ENCODE measurements at regions not wholly inside any gene's neighbourhood (a gene's known extent, or its start where the extent isn't known, plus 50 kb on each side); places are given as distances from the start of the nearest gene placed in this dataset.

GRCh38 chr7:85641331-85641730 is 454.5 kb upstream of the SEMA3D start:
- TF ChIP-seq, protein P1, sequence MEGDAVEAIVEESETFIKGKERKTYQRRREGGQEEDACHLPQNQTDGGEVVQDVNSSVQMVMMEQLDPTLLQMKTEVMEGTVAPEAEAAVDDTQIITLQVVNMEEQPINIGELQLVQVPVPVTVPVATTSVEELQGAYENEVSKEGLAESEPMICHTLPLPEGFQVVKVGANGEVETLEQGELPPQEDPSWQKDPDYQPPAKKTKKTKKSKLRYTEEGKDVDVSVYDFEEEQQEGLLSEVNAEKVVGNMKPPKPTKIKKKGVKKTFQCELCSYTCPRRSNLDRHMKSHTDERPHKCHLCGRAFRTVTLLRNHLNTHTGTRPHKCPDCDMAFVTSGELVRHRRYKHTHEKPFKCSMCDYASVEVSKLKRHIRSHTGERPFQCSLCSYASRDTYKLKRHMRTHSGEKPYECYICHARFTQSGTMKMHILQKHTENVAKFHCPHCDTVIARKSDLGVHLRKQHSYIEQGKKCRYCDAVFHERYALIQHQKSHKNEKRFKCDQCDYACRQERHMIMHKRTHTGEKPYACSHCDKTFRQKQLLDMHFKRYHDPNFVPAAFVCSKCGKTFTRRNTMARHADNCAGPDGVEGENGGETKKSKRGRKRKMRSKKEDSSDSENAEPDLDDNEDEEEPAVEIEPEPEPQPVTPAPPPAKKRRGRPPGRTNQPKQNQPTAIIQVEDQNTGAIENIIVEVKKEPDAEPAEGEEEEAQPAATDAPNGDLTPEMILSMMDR (IDR thresholded peaks at IDR 0.05), result no peak
- no peak for TF ChIP-seq EZH2 (IDR thresholded peaks at IDR 0.05; ENCODE audit: borderline replicate concordance, insufficient read depth, low read depth, low read length, poor library complexity, severe bottlenecking)
